Heart right ventricle (tissue), 16 donors: ENCODE measurements at regions not wholly inside any gene's neighbourhood (a gene's known extent, or its start where the extent isn't known, plus 50 kb on each side); places are given as distances from the start of the nearest gene placed in this dataset.

Experiments used
- ATAC-seq, 8 donors: fragments of 200-7000 bp; cut with Tn5 transposase; one replicate each; pipeline ENCODE4 v1.9.1; 2020; ENCODE audit warnings: mild to moderate bottlenecking in 8 of 8, moderate library complexity in 8 of 8, moderate number of reproducible peaks in 1 of 8
- DNase-seq, 2 donors: peaks; one replicate each; pipeline ENCODE4 v3.0.0-alpha.2; 2020
- H3K27ac ChIP-seq, 10 donors: fragments of 200-600 bp; sonication (generic) in 2 of 10; one replicate each; pipeline versions ENCODE4 v1.5.0 to v1.8.0; 2020 to 2022; ENCODE audit warnings: mild to moderate bottlenecking in 3 of 10
- H3K27me3 ChIP-seq, 7 donors: fragments of 200-600 bp; one replicate each; pipeline ENCODE4 v1.8.0; 2021 to 2022; ENCODE audit warnings: mild to moderate bottlenecking in 2 of 7
- H3K36me3 ChIP-seq, 9 donors: fragments of 200-600 bp; sonication (generic) in 1 of 9; one replicate each; pipeline versions ENCODE4 v1.5.0 to v1.8.0; 2020 to 2022; ENCODE audit warnings: mild to moderate bottlenecking in 2 of 9
- H3K4me1 ChIP-seq, 9 donors: fragments of 200-600 bp; sonication (generic) in 1 of 9; one replicate each; pipeline versions ENCODE4 v1.5.0 to v1.8.0; 2020 to 2022; ENCODE audit warnings: mild to moderate bottlenecking in 4 of 9
- H3K4me3 ChIP-seq, 10 donors: fragments of 200-600 bp; sonication (generic) in 2 of 10; one replicate each; pipeline versions ENCODE4 v1.5.0 to v1.8.0; 2020 to 2022; ENCODE audit warnings: mild to moderate bottlenecking in 7 of 10, moderate library complexity in 2 of 10
- H3K9me3 ChIP-seq, 11 donors: fragments of 200-600 bp in 10 of 11; sonication (generic) in 2 of 11; one replicate each; pipeline versions ENCODE4 v1.5.0 to v1.8.0; 2013 to 2022; ENCODE audit warnings: mild to moderate bottlenecking in 2 of 11, control low read depth in 1 of 11, moderate library complexity in 1 of 11
- WGBS, 2 donors: extraction: QIAGEN DNeasy Blood & Tissue Kit; methylation state at CpG; one replicate each; pipeline ENCODE4 v1.1.7; 2013; ENCODE audit warnings: inconsistent platforms in 1 of 2; 5-methylcytosine and 5-hydroxymethylcytosine counted together
- intact Hi-C, 10 donors: fragments of 100-400 bp; cut with DNase I; formaldehyde crosslinking; loops; one replicate each; pipeline versions ENCODE4 v1.11.1 to v1.14.2; 2022
- TF ChIP-seq, protein P1 (sequence below), 9 donors: fragments of 200-600 bp; sonication (generic) in 2 of 9; IDR thresholded peaks; one replicate each; pipeline versions ENCODE4 v1.5.0 to v1.8.0; 2021 to 2022; ENCODE audit warnings: antibody characterized with exemption in 9 of 9, mild to moderate bottlenecking in 5 of 9, moderate library complexity in 1 of 9
- donor health status: Arrhythmogenic right ventricular cardiomyopathy.
- donor health status: ischemic (EF 13 %, LVEDD 7.1; RV severe dilation, severe dysfunction).
- donor health status: healthy with polysubstance abuse.
- donor health status: DM: no; HTN: yes; CAD: no.
- donor health status: DM: no; HTN: no; CAD: no.
- donor health status: ischemic (EF 25% LVEDD 6.9; RV normal size, moderate dysfunction).
- donor health status: ischemic (EF 25% LVEDD 5.7; RV mildly dilated, moderate dysfunction).
- donor health status: healthy.
- donor health status: DM: yes; HTN: yes; CAD: no.
- donor health status: Ischemic cardiomyopathy.
- donor health status: ischemic (EF 35%, LVEDD 5.7; RV mildly dilated, moderate dysfunction).
- donor health status: nonischemic (EF 11% LVEDD 7.7; RV severe dilation, severe dysfunction).
- donor health status: DM: yes; HTN: yes; CAD: no.
- donor health status: PGD.
- donor health status: ischemic (EF 29% LVEDD 5.4; RV normal size, mild dysfunction).
- donor health status: nonischemic (EF 23%, LVEDD 6.1; RV moderate dilation, normal function).

DNA sequence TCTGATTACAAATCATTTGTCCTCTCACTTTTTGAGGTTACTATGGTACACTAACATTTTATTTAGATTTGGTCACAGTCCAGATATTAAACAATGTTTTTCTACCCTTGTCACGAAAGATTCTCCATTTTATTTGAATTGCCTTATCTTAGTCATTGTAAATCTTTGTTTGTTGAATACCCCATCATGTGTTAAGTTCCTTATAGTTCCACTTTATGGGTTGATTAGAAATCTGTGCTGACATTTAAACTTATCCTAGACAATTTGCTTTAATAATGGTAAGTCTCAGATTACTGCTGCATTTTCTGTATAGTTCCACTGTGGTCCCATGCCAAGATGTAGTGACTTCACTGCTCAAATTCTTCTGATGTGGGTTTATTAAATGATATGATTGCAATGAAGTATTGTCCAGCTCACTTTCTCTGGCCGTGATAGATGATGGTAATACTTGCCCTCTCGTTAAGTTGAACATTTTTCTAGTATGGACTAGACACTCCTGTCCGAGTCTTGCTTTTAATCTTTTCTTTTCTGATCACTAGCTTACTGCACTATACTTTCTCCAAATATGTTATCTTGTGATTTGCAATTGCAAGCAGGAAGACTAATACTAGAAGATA is 1107.3 kb downstream of the SLC6A15 start:
- no peaks in the 10 kb centered on the region for H3K36me3 ChIP-seq
- 69 to 83% methylated on average over 4 of the region's 4 CpGs for WGBS, 2 donors
- H3K27me3 ChIP-seq = no peaks in the 10 kb centered on the region
- H3K4me3 ChIP-seq = no peak overlapping the region
- TF ChIP-seq, protein P1, sequence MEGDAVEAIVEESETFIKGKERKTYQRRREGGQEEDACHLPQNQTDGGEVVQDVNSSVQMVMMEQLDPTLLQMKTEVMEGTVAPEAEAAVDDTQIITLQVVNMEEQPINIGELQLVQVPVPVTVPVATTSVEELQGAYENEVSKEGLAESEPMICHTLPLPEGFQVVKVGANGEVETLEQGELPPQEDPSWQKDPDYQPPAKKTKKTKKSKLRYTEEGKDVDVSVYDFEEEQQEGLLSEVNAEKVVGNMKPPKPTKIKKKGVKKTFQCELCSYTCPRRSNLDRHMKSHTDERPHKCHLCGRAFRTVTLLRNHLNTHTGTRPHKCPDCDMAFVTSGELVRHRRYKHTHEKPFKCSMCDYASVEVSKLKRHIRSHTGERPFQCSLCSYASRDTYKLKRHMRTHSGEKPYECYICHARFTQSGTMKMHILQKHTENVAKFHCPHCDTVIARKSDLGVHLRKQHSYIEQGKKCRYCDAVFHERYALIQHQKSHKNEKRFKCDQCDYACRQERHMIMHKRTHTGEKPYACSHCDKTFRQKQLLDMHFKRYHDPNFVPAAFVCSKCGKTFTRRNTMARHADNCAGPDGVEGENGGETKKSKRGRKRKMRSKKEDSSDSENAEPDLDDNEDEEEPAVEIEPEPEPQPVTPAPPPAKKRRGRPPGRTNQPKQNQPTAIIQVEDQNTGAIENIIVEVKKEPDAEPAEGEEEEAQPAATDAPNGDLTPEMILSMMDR (IDR thresholded peaks at IDR 0.05) = no peak
- H3K4me1 ChIP-seq = no peaks in the 10 kb centered on the region
- ATAC-seq (no peak), DNase-seq (no peak)
- intact Hi-C loops = no loop called here
- no peak overlapping the region for H3K27ac ChIP-seq
- H3K9me3 ChIP-seq = no peaks in the 10 kb centered on the region

DNA sequence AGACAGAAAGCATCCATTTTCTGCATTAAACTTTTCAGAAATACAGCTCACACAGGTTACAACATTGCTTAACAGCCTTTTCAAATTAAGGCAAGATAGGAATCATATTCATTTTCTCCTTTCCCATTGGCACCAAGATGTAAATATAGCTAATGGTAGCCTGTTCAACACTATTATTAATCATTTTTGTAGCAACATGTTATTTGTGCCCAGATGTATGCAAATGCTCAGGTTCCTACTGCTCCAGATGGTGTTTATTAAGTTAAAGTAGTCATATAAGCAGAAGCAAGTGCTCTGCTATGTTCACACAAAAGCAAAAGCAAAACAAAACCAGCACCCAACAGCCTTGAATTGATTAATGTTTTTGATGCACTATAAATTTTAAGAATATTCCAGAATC is 1110.6 kb downstream of the SLC6A15 start:
- DNase-seq = no peak
- intact Hi-C loops = no loop called here
- TF ChIP-seq, protein P1 (IDR thresholded peaks at IDR 0.05) = no peak

DNA sequence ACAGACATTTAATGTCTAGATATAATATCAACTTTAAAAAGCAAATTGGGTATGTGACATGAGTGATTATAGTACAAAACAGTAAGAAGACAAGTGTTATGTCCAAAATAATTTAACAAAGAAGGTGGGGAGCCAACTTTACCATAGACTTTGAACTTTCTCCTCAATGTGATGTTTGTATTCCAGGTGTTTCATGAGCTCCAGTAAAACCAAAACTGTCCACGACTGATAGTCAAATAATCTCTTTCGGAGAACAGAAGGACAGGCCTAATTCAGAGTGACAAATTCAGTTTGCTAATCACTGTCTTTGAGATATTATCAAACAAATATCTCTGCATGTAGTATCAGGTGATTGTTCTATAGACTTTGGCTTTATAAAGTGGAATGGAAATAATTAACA is 1112.6 kb downstream of the SLC6A15 start:
- no peaks in the 10 kb centered on the region for H3K4me1 ChIP-seq
- H3K36me3 ChIP-seq = no peaks in the 10 kb centered on the region
- WGBS, 2 donors = 89 to 93% methylated on average over 2 of the region's 2 CpGs
- H3K4me3 ChIP-seq = no peak overlapping the region
- DNase-seq = no peak
- TF ChIP-seq, protein P1 (IDR thresholded peaks at IDR 0.05) = no peak
- H3K27ac ChIP-seq = no peak overlapping the region
- H3K9me3 ChIP-seq = no peaks in the 10 kb centered on the region
- no peak for ATAC-seq
- intact Hi-C loops = no loop called here
- H3K27me3 ChIP-seq = no peaks in the 10 kb centered on the region

More for the DNA sequence above, 1110.6 kb downstream of the SLC6A15 start:
- Histone ChIP-seq H3K9me3 (no peaks in the 10 kb centered on the region), H3K27me3 (no peaks in the 10 kb centered on the region), H3K36me3 (no peaks in the 10 kb centered on the region), H3K4me3 (no peak overlapping the region), H3K27ac (no peak overlapping the region), H3K4me1 (no peaks in the 10 kb centered on the region)
- no peak for ATAC-seq

DNA sequence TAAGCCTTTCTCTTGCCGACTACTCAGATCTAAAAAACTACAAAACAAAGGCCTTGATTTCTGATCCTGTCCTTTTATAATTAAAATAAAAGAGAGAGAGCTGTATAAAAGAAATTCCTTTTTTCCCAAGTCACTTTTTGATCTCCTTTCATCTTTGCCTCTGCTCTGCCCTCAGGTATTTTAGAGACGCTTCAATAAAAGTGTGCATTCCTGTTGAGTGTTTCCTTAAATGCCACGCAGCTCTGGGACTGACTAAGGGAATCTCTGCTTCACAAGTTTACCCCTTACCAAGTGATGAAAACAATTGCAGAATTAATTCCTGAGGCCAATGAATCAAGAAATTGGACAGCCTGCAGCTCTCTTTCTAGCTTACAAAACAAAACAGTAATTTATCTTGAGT is 1109.8 kb downstream of the TMTC2 start:
- Histone ChIP-seq H3K4me1 (no peaks in the 10 kb centered on the region), H3K27ac (no peak overlapping the region), H3K4me3 (no peak overlapping the region), H3K36me3 (no peaks in the 10 kb centered on the region), H3K27me3 (no peaks in the 10 kb centered on the region), H3K9me3 (no peaks in the 10 kb centered on the region)
- intact Hi-C loops = no loop called here
- DNase-seq (no peak), ATAC-seq (no peak)
- TF ChIP-seq, protein P1 (IDR thresholded peaks at IDR 0.05) = no peak
- WGBS, 2 donors = 73 to 77% methylated on average over 3 of the region's 3 CpGs
